ENCODE measurements at regions not wholly inside any gene's neighbourhood (a gene's known extent, or its start where the extent isn't known, plus 50 kb on each side); places are given as distances from the start of the nearest gene placed in this dataset.

DNA sequence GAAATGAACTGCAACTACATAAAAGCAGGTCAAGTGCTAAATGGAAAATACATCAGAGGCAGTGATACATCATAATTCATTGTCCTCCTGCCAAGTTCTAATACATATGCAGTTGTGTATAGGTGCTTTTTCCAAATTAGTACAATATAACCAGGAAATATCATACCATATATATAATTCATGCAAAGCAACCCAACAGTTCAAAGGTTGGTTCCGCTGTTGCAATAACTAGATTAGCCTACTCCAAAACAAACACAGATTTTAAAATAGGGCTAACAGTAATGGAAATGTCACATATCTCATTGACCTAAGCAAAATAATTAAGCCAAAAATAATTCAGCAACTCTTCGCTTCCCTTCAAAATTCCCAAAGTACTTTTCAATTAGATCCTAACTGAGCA lies 88.9 kb upstream of the NEBL start:
- TF ChIP-seq EP300 (IDR thresholded peaks at IDR 0.05; ENCODE audit: borderline replicate concordance) = no peak
- TF ChIP-seq YY1 (IDR thresholded peaks at IDR 0.05; ENCODE audit: low read depth) = no peak
- TF ChIP-seq RAD21 (IDR thresholded peaks at IDR 0.05; ENCODE audit: low read depth) = no peak
- TF ChIP-seq TCF12 (IDR thresholded peaks at IDR 0.05; ENCODE audit: low read depth) = no peak
- no peak for TF ChIP-seq TEAD4 (IDR thresholded peaks at IDR 0.05)
- TF ChIP-seq, protein P1, sequence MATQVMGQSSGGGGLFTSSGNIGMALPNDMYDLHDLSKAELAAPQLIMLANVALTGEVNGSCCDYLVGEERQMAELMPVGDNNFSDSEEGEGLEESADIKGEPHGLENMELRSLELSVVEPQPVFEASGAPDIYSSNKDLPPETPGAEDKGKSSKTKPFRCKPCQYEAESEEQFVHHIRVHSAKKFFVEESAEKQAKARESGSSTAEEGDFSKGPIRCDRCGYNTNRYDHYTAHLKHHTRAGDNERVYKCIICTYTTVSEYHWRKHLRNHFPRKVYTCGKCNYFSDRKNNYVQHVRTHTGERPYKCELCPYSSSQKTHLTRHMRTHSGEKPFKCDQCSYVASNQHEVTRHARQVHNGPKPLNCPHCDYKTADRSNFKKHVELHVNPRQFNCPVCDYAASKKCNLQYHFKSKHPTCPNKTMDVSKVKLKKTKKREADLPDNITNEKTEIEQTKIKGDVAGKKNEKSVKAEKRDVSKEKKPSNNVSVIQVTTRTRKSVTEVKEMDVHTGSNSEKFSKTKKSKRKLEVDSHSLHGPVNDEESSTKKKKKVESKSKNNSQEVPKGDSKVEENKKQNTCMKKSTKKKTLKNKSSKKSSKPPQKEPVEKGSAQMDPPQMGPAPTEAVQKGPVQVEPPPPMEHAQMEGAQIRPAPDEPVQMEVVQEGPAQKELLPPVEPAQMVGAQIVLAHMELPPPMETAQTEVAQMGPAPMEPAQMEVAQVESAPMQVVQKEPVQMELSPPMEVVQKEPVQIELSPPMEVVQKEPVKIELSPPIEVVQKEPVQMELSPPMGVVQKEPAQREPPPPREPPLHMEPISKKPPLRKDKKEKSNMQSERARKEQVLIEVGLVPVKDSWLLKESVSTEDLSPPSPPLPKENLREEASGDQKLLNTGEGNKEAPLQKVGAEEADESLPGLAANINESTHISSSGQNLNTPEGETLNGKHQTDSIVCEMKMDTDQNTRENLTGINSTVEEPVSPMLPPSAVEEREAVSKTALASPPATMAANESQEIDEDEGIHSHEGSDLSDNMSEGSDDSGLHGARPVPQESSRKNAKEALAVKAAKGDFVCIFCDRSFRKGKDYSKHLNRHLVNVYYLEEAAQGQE (IDR thresholded peaks at IDR 0.05; ENCODE audit: low read depth) = no peak
- TF ChIP-seq, protein P2, sequence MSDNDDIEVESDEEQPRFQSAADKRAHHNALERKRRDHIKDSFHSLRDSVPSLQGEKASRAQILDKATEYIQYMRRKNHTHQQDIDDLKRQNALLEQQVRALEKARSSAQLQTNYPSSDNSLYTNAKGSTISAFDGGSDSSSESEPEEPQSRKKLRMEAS (IDR thresholded peaks at IDR 0.05) = no peak
- no peak for TF ChIP-seq TAF1 (IDR thresholded peaks at IDR 0.05; ENCODE audit: low read depth)

Measured in Ishikawa (cell line).